GM19463 (cell line): ENCODE measurements at regions not wholly inside any gene's neighbourhood (a gene's known extent, or its start where the extent isn't known, plus 50 kb on each side); places are given as distances from the start of the nearest gene placed in this dataset.
"Not testable (repeated sequence)": the region's sequence is repeated elsewhere in the genome, so short reads cannot be mapped to it uniquely, and the experiment has no call there.

ENCODE experiments used
- ATAC-seq: cut with Tn5 transposase; IDR thresholded peaks from one replicate; pipeline ENCODE4 v1.9.1; 2021; ENCODE audit warnings: mild to moderate bottlenecking, moderate library complexity; ENCODE audit not compliant: unreplicated experiment

DNA sequence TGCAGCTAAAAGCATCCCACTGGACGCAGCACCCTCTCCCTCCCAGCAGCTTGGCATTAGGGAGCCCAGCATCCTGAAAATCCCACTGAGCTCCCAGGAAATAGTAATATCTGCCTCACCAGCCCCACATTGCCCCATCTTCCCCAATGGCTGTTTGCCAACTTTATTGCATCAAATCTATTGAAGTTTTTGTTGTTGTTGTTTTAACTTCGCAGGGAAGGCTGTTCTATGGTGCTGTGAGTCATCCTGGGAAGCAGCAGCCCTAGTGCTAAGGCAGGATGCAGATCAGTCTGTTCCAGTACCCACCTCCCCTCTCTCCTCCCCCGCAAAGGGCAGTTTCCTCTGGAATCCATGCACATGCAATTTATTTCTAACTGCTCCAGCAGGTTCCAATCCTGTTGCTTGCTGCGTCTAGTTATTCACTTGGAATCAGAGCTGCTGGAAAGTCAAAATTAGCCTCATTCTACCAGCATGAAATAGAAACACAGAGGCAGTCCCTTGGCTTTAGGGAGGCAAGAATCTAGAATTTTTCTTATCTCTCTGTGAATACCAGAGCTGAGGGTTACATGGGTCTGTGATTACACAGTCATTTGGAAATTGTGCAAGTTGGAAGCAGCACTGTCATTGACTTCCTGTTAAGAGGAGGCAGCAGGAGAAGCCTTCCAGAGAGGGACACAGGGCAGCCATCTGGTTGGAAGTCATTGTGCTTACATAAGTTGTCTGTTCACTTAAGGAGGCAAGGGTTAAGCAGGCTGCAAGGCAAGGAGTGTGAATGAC, 115.9 kb upstream of the CACUL1 start:
- no peak for ATAC-seq

DNA sequence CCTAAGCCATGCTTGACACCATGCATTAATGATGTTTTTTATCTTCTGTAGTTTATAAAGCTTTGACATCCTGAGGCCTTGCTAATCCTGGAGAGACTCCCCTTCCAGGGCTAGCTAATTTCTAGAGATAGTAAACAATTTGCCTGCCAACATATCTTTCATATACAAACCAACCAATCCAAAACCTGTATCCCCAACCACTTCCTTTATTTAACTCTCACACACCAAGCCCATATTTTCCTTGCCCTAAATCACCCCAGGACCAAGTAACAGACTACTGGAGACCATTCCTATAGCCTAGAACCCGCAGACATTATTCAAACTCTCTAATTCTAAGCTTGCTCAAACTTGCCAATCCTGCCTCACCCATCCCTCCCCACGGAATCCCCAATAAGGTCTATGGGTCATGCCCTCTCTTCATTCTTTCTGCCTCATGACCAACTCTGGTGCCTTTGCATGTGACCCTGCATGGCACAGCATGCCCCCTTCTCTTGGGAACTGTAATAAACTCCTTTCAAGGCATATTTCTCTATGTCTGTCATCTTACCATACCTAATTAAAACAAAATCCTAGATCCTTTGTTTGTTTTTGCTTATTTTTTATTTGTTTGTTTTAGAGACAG, 116.6 kb upstream of the CACUL1 start:
- ATAC-seq: no peak

DNA sequence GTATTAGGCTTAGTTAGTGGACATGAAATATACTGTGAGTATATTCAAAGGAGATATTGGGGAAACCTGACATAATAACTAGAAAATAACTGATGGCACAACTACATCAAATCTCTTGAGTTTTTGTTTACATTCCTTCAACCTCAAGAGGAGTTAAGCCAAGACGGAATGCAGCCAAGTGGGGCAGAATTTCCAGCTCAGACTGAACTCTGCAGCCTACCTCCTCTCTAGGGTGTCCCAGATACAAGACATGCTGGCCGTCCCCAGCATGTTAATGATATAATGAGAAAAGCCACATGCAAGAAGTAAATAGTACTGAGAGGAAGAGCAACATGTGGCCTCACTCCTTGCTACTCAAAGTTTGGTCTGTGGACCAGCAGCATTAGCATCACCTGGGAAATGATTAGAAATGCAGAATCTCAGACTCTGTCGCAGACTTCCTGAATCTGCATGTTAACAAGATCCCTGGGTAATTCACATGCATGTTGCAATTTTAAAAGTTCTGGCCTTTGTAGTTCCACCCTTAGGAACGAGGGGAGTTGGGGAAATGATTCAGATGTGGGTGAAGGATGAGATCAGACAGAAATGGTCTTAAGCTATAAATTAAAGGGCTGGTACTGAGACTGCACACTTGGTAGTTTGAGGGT, 118.4 kb upstream of the CACUL1 start:
- ATAC-seq: no peak

DNA sequence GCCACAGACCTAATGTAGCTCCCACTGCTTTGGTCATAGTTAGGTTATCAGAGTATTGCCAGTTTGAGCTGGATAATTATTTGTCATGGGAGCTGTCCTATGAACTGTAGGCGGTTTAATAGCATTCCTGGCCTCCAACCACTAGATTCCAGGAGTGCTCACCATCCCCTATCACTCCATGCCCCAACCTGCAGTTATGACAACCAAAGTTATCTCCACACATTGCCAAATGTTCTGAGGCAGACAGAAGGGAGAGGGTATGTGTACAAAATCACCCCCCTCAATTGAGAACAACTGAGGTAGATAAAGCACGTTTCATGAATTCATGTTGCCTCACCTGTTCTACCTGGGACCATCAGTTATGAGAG, 119.0 kb upstream of the CACUL1 start:
- no peak for ATAC-seq

DNA sequence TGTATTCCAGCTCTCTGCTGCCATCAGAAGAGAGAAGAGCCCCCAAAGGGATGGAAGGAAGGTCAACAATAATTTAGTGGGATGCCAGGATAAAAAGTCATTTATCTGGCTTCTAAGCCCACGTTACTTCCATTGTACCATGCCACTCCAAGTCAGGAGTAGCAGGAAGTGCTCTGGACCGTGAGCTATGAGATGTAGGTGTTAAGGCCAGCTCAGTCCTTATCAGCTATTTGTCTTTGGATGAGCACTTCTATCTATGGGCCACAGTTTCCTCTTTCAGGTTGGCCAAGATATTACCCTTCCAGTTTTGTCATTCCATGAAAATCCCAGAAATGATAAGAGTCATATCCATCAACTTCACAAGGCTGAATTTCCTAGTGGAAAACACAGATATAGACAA, 119.4 kb upstream of the CACUL1 start:
- ATAC-seq: no peak

DNA sequence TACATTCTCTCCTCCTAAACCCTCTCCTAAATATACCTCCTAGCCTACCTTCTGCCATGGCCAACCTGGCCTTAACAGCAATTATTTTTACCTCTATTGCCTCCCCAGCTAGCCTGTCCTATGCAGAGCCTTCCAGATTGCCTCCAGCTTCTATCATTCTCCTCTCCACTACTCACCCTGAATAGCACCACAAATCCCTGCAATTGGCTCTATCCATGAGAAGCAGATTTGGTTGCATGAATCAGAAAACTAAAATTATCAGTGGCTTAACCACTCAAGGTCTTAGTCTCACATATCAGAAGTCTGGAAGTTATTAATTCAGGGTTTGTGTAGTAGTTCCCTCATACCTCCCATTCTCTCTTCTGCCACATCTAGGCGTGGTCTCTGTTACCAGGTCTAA, 120.3 kb upstream of the CACUL1 start:
- no peak for ATAC-seq

DNA sequence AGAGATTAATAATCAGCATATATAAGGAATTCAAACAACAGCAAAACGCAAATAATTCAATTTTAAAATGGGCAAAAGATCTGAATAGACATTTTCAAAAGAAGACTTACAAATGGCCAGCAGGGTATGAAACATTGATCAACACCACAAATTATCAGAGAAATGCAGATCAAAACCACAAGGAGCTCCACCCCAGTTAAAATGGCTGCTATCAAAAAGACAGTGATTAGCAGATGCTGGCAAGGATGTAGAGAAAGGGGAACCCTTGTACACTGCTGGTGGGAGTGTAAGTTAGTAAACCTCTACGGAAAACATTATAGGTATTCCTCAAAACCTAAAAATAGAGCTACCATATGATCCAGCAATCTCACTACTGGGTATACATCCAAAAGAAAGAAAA, 128.0 kb upstream of the CACUL1 start:
- ATAC-seq: no peak

DNA sequence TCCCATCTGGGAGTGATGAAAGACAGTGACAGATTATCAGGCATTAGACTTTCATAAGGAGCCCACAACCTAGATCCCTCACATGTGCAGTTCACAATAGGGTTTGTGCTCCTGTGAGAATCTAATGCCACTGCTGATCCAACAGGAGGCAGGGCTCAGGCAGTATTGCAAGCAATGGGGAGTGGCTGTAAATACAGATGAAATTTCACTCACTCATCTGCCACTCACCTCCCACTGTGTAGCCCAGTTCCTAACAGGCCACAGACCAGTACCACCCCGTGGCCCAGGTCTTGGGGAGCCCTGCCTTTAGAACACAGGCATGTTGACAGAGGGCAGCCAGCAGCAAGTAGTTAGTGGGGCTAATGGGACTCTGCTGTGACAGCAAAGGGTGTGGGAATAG, 137.3 kb upstream of the NANOS1 start:
- no peak for ATAC-seq

DNA sequence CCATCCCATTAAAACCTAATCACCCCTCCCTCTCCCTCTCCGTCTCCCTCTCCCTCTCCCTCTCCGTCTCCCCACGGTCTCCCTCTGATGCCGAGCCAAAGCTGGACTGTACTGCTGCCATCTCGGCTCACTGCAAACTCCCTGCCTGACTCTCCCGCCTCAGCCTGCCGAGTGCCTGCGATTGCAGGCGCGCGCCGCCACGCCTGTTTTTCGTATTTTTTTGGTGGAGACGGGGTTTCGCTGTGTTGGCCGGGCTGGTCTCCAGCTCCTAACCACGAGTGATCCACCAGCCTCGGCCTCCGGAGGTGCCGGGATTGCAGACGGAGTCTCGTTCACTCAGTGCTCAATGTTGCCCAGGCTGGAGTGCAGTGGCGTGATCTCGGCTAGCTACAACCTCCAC, 134.6 kb upstream of the NANOS1 start:
- not testable (repeated sequence) for ATAC-seq

DNA sequence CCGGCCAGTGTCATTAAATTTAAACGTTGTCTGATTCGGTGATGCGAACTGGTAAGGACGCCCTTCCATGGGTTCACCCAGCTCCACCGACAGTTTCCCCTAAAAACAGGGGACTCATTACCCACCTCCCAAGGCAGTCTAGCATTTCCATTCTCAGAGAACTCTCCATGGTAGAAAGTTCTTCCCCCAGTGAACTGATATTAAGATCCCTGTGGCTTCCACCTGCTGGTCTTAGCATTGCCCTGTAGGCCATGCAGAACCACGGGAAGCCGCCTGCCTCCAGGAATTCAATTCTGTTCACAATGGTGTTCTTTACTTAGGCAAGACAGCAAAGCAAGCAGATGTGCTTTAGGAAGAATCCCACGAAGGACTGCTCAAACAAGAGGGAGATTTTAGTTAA, 128.9 kb upstream of the NANOS1 start:
- ATAC-seq: no peak

DNA sequence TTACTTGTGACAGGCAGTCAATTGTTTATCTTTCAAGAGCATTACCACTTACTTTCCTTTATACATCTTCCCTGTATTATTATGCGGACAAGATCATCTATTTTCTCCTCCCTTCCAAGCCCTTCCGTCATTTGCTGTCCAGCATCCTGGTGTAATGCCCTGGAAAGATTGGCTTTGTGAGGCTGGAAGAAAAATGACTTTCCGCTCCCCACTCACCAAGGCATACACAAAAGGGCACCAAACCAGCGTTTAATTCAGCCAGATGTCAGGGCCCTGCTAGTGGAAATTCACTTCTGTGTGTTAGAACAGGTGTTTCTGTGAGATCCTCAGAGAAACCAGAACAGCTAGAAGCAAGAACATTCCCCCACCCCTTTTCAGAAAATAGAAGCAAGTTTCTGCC, 128.1 kb upstream of the NANOS1 start:
- ATAC-seq: no peak

DNA sequence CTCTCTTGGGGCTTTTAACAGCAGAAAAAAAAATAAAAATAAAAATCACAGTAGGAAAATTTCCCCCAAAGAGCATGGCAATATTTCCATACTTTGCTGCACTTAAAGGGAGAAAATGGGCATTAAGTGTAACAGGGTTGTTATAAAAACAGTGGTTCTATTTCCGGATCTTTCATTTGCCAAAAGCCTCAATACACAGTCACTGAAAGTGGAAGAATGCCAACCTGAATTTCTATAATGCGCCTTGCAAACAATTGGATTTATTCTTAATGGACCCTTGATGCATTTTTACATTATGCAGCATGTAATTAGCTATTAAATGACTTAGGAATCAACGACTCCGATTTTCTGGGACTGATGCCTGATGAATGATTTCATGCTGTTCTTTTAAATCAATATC, 127.6 kb upstream of the NANOS1 start:
- no peak for ATAC-seq

DNA sequence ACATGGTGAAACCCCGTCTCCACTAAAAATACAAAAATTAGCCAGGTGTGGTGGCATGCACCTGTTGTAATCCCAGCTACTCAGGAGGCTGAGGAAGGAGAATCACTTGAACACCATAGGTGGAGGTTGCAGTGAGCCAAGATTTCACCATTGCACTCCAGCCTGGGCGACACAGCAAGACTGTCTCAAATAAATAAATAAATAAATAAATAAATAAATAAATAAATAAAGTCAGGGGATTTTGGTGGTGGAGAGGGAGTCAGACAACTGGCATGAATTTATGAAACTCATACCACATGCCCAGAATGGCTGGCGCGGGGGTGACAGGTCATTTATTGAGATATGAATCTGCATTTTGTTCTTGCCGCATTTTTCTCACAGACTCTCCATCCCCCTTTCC, 126.9 kb upstream of the NANOS1 start:
- not testable (repeated sequence) for ATAC-seq

DNA sequence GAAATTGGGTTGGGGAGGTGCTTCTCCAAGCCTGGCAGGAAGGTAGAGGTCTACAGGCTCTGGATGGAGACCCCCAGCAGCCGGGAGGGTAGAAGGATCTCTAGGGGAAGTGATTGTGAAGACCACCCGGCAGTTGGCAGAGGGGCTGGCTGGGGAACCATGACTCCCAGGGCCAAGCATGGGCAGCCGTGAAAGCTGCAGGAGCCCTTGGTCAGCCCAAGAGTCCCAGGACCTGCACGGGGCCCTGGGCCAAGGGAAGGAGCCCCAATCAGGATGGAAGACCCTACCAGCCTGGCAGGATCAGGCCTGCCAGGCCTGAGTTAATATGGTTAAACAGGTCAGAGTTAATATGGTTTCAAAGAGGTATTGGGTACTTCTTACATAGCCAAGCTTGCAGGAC, 126.3 kb upstream of the NANOS1 start:
- no peak for ATAC-seq

DNA sequence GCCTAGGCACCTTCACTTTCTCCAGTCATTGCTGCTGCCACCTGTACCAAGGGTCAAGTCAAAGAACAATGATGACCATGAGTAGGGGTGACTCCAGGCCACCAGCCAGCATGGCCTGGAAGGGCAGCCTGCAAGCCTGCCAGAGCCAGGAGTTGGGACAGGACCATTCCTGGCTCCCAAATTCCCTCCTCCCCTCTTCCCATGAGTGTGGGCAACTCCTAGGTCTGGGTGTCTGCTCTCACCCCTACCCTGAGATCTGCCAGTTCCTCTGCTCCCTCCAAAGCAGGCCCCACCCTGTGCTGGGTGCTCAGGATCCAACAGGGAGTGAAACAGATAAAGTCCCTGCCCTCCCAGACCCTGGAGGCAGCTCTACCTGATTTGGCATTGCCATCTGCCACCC, 125.8 kb upstream of the NANOS1 start:
- ATAC-seq: no peak

DNA sequence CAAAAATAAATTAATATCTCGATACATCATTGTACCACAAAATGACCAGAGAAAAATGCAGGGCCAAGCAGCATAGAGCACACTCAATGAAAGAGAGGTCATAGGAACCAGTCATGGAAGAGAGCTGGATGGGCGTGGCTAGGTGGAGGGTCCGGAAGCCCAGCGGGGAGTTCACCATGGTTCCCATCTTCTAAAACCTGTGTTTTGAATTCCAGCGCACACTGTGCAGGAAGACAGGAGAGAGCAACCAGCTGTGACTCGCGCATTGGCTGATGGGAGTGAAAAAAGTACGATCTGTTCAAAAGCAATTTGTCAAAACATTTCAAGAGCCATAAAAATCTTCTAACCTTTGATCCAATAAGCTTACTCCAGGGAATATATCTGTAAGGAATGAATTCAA, 125.2 kb upstream of the NANOS1 start:
- no peak for ATAC-seq

DNA sequence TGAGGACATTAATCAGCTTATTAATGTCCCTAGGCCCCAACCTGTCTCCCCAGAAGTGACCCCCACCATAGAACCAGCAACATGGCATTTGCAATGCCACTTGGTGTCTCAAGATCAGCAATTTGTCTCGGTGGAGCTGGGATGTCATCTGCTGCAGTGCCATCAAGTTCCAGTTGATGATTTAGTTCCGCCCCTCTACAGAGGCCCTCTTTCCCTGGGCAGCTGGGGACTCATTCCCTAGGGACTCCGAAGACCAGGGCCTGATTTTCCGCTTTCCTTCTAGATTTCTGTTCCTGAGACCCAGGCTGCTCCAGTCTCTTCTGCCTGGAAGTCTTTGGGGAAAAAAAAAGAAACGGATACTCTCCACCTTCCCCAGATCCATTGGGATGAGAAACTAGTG, 122.5 kb upstream of the NANOS1 start:
- no peak for ATAC-seq

DNA sequence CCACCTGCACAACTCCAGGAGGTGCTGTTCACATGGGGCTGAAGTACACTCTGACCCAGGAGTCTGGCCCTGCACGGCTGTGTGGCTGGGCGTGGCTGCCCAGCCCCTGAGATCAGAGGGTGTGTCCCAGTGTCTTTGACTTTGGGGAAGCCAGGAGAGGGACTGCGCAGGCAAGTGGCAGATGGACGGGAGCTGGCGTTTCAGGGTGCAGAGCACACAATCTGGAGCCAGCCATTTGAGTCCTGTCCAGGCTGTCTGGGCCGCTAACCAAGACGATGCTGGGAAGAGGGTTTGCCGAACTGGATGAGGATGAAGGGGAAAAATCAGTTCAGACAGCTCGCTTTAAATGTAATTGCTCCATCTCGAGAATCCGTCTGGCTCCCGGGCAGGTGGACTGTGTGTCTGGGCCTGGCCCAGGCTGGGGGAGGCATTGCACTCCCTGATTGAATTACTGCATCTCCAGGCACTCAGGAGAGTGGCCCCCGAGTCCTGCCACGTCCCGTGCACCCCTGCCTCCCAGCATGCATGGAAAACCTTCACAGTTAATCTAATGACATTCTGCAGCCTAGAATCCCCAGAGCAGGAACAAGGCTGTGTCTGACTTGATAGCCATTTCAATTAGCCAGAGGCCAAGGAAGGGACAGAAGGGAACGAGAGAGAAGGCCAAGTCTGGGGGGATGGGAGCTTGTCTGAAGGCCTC, 120.8 kb upstream of the NANOS1 start:
- ATAC-seq: no peak

DNA sequence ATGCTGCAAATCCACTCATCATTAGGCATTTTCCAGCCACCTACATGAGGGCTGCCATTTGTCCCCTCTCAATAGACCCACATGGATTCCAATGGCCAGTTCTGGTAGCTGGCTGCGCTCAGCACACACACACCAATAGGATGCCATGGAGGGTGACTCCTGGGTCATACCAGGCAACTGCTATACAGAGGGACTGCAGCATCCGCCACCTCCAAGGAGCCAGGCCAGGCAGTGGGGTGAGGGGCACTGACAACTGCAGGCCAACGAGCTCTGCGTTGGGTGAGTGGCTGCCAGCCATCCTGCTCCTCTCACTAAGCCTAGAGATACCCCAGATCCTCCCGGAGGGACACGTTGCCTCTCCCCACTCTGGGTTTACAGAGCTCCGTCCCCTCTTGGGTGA, 118.8 kb upstream of the NANOS1 start:
- ATAC-seq: no peak

DNA sequence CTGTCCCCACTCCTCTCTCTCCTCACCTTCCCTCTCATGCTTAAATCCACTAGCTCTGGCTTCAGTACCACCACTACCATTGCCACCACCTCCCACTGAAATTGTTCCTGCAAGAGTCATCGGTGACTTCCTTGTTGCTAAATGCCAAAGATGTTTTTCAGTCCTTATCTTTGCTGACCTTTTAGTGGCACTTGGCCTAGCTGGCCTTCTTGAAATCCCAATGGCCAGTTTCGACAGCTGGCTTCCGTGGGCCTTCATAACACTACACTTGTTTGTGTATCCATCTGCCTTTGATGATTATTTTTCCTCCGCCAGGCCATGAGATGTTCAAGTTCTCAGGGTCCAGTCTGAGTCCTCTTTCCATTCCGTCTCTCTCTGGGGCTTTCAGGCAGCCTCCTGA, 118.2 kb upstream of the NANOS1 start:
- no peak for ATAC-seq

DNA sequence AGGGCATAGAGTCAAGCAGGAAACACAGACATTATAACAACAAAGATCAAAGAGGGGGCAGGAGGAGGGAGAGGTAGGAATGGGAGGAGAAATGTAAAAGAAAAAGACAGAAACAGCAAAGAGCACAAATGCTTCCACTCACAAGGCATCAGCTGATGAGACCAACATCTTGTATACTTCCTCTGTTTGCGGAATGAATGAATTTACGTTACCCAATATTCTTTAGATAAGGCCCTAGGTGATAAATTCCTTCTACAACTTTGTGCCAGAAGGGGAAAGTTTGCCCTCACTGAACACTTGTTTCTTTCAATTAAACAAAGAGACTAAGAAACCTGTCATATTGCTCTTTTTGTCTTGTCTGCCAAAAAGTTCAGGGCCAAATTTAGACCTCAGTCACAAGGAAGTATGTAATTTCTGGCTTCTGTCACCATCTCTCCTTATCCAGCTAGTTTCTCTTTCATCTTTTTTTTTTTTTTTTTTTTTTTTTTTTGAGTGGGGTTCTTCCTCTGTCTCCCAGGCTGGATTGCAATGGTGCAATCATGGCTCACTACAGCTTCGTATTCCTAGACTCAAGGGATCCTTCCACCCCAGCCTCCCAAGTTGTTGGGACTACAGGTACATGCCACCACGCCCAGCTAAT, 116.4 kb upstream of the NANOS1 start:
- no peak for ATAC-seq
